H9 (cell line): ENCODE measurements at regions not wholly inside any gene's neighbourhood (a gene's known extent, or its start where the extent isn't known, plus 50 kb on each side); places are given as distances from the start of the nearest gene placed in this dataset.

Source experiments
- DNase-seq: peaks from one replicate; pipeline ENCODE4 v3.0.0-alpha.2; 2017
- H2AFZ ChIP-seq: one replicate; pipeline ENCODE4 v1.6.1; 2013; ENCODE audit warnings: mild to moderate bottlenecking, low read length, control low read depth, moderate library complexity
- H2AK5ac ChIP-seq: 2 replicates; pipeline ENCODE4 v1.6.1; 2013; ENCODE audit warnings: low read length, control low read depth, mixed read lengths; ENCODE audit not compliant: insufficient read length
- H2BK120ac ChIP-seq: one replicate; pipeline ENCODE4 v1.6.1; 2013; ENCODE audit warnings: low read depth, mild to moderate bottlenecking, low read length, control low read depth, inconsistent platforms; ENCODE audit not compliant: poor library complexity, severe bottlenecking
- H2BK12ac ChIP-seq: 2 replicates; pipeline ENCODE4 v1.6.1; 2013; ENCODE audit warnings: low read length, control low read depth, mixed read lengths, low read depth; ENCODE audit not compliant: insufficient read length
- H2BK15ac ChIP-seq: 2 replicates; pipeline ENCODE4 v1.6.1; 2013; ENCODE audit warnings: low read depth, low read length, control low read depth
- H2BK20ac ChIP-seq: one replicate; pipeline ENCODE4 v1.6.1; 2013; ENCODE audit warnings: low read depth, mild to moderate bottlenecking, low read length, control low read depth, inconsistent platforms; ENCODE audit not compliant: poor library complexity, severe bottlenecking
- H2BK5ac ChIP-seq: 2 replicates; pipeline ENCODE4 v1.6.1; 2013; ENCODE audit warnings: low read length, control low read depth, mixed read lengths; ENCODE audit not compliant: insufficient read length
- H3K14ac ChIP-seq: 2 replicates; pipeline ENCODE4 v1.6.1; 2013; ENCODE audit warnings: low read length, control low read depth; ENCODE audit not compliant: insufficient read depth
- H3K18ac ChIP-seq: 2 replicates; pipeline ENCODE4 v1.6.1; 2013; ENCODE audit warnings: low read depth, mild to moderate bottlenecking, mixed read lengths, low read length, control low read depth; ENCODE audit not compliant: insufficient read length
- H3K23ac ChIP-seq: 2 replicates; pipeline ENCODE4 v1.6.1; 2013; ENCODE audit warnings: low read length, control low read depth, mixed read lengths, low read depth; ENCODE audit not compliant: insufficient read length
- H3K23me2 ChIP-seq: 2 replicates; pipeline ENCODE4 v1.6.1; 2013; ENCODE audit warnings: low read depth, mild to moderate bottlenecking, mixed read lengths, low read length, control low read depth; ENCODE audit not compliant: insufficient read length, poor library complexity, severe bottlenecking
- H3K27ac ChIP-seq: 2 replicates; pipeline ENCODE4 v1.5.1; 2013; ENCODE audit warnings: low read length, control low read depth, mixed read lengths, low read depth; ENCODE audit not compliant: insufficient read length
- H3K27me3 ChIP-seq: 2 replicates; pipeline ENCODE4 v1.6.1; 2013; ENCODE audit warnings: low read length, control low read depth, inconsistent platforms; ENCODE audit not compliant: insufficient read depth
- H3K4ac ChIP-seq: 2 replicates; pipeline ENCODE4 v1.6.1; 2013; ENCODE audit warnings: low read depth, mild to moderate bottlenecking, control low read depth, inconsistent platforms, low read length, moderate library complexity
- H3K4me1 ChIP-seq: 2 replicates; pipeline ENCODE4 v1.6.1; 2013; ENCODE audit warnings: low read length, control low read depth, inconsistent platforms; ENCODE audit not compliant: insufficient read depth
- H3K4me2 ChIP-seq: 2 replicates; pipeline ENCODE4 v1.6.1; 2013; ENCODE audit warnings: low read length, control low read depth, mixed read lengths; ENCODE audit not compliant: insufficient read length, insufficient read depth
- H3K56ac ChIP-seq: 2 replicates; pipeline ENCODE4 v1.6.1; 2013; ENCODE audit warnings: low read depth, mild to moderate bottlenecking, mixed read lengths, low read length, control low read depth; ENCODE audit not compliant: insufficient read length
- H3K79me1 ChIP-seq: 2 replicates; pipeline ENCODE4 v1.6.1; 2013; ENCODE audit warnings: low read depth, mild to moderate bottlenecking, moderate library complexity, low read length, control low read depth, inconsistent platforms; ENCODE audit not compliant: insufficient read depth, poor library complexity, severe bottlenecking
- H3K79me2 ChIP-seq: 2 replicates; pipeline ENCODE4 v1.6.1; 2013; ENCODE audit warnings: low read length, control low read depth, inconsistent platforms; ENCODE audit not compliant: insufficient read depth
- H3K9ac ChIP-seq: 2 replicates; pipeline ENCODE4 v1.6.1; 2013; ENCODE audit warnings: low read length, control low read depth, mixed read lengths; ENCODE audit not compliant: insufficient read length; ENCODE audit errors: extremely low read depth
- H3K9me3 ChIP-seq: one replicate; pipeline ENCODE4 v1.6.1; 2013; ENCODE audit warnings: low read depth, low read length, inconsistent platforms; ENCODE audit not compliant: control insufficient read depth
- H3T11ph ChIP-seq: one replicate; pipeline ENCODE4 v1.6.1; 2013; ENCODE audit warnings: mild to moderate bottlenecking, low read length, control low read depth, inconsistent platforms
- H4K20me1 ChIP-seq: one replicate; pipeline ENCODE4 v1.6.1; 2013; ENCODE audit not compliant: control insufficient read depth, insufficient read length, insufficient read depth
- H4K5ac ChIP-seq: 2 replicates; pipeline ENCODE4 v1.6.1; 2013; ENCODE audit warnings: low read depth, mild to moderate bottlenecking, mixed read lengths, low read length, control low read depth; ENCODE audit not compliant: insufficient read length
- H4K8ac ChIP-seq: replicated peaks from 2 replicates; pipeline ENCODE4 v1.6.1; 2013; ENCODE audit warnings: low read length, control low read depth, mixed read lengths, low read depth; ENCODE audit not compliant: insufficient read length
- H4K91ac ChIP-seq: 2 replicates; pipeline ENCODE4 v1.6.1; 2013; ENCODE audit warnings: low read depth, mild to moderate bottlenecking, moderate library complexity, mixed read lengths, low read length, control low read depth; ENCODE audit not compliant: insufficient read length
- H3K27ac Mint-ChIP-seq, 3 experiments: 2 replicates in 2 of 3; 3 replicates in 1 of 3; pipeline ENCODE4 v1.8.0; 2020 to 2021; ENCODE audit warnings: mixed read lengths in 3 of 3, mild to moderate bottlenecking in 1 of 3, moderate library complexity in 1 of 3
- H3K27me3 Mint-ChIP-seq: 2 replicates; pipeline ENCODE4 v1.8.0; 2021; ENCODE audit warnings: low read depth, mild to moderate bottlenecking, moderate library complexity, mixed read lengths
- H3K36me3 Mint-ChIP-seq, 3 experiments: 2 replicates in 2 of 3; 3 replicates in 1 of 3; pipeline ENCODE4 v1.8.0; 2020 to 2021; ENCODE audit warnings: low read depth in 3 of 3, mixed read lengths in 3 of 3; ENCODE audit not compliant: insufficient read depth in 1 of 3
- H3K4me1 Mint-ChIP-seq, 2 experiments: 2 replicates each; pipeline ENCODE4 v1.8.0; 2020; ENCODE audit warnings: mixed read lengths in 2 of 2
- H3K4me3 Mint-ChIP-seq, 2 experiments: 2 replicates in 1 of 2; 3 replicates in 1 of 2; pipeline ENCODE4 v1.8.0; 2020 to 2021; ENCODE audit warnings: mild to moderate bottlenecking in 2 of 2, mixed read lengths in 2 of 2, moderate library complexity in 1 of 2
- H3K9me3 Mint-ChIP-seq, 2 experiments: 2 replicates in 1 of 2; 3 replicates in 1 of 2; pipeline ENCODE4 v1.8.0; 2020; ENCODE audit warnings: mild to moderate bottlenecking in 2 of 2, mixed read lengths in 2 of 2, moderate library complexity in 1 of 2
- WGBS: extraction: QIAGEN DNeasy Blood & Tissue Kit; methylation state at CpG from one replicate; pipeline ENCODE4 v1.1.7; 2013; ENCODE audit warnings: missing lambda C conversion rate, low lambda C conversion rate, mixed read lengths; ENCODE audit not compliant: insufficient read length; ENCODE audit errors: extremely low coverage; 5-methylcytosine and 5-hydroxymethylcytosine counted together
- TF ChIP-seq, protein P1 (sequence below): fragments of 200-600 bp; sonication (generic); conservative IDR thresholded peaks from 3 replicates; pipeline ENCODE4 v1.8.0; 2021; ENCODE audit warnings: antibody characterized with exemption, mild to moderate bottlenecking

DNA sequence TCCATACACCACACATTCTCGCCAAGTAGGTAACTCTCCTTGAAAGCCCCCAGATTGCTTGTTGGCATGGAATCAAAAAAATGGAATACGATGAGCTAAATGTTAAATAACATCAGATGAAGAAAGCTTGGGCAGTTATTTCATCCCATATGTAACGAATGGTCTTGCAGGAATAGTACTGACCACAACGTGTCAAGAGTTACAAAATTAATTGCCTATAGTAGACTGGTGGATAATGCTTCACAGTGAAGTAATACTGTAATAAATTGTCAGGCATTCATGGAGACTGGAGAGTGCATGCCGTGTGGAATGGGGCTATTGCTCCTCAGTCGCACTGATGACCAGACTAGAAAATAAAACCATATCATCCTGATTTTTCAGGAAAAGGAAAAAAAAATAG is 1628.7 kb downstream of the MAT2B start:
- Histone ChIP-seq H3K9me3 (no peaks in the 10 kb centered on the region), H2BK15ac (no peak overlapping the region), H4K8ac (no peak overlapping the region), H2BK5ac (no peak overlapping the region), H2BK12ac (no peak overlapping the region), H3K79me1 (no peaks in the 10 kb centered on the region), H3K79me2 (no peaks in the 10 kb centered on the region), H2AK5ac (no peak overlapping the region), H3K27me3 (no peaks in the 10 kb centered on the region), H3K4ac (no peak overlapping the region), H3K23me2 (no peaks in the 10 kb centered on the region), H3K4me2 (no peak overlapping the region), H3K23ac (no peak overlapping the region), H3K18ac (no peak overlapping the region), H3T11ph (no peak overlapping the region), H4K20me1 (no peaks in the 10 kb centered on the region), H3K9ac (no peak overlapping the region), H2BK120ac (no peak overlapping the region), H3K14ac (no peak overlapping the region), H3K27ac (no peak overlapping the region), H2BK20ac (no peak overlapping the region), H4K5ac (no peak overlapping the region), H3K4me1 (peaks cover 5% of the 10 kb centered on the region; the same call in 1 of the 2 replicates), H3K56ac (no peak overlapping the region), H4K91ac (no peak overlapping the region), H2AFZ (no peak overlapping the region)
- TF ChIP-seq, protein P1, sequence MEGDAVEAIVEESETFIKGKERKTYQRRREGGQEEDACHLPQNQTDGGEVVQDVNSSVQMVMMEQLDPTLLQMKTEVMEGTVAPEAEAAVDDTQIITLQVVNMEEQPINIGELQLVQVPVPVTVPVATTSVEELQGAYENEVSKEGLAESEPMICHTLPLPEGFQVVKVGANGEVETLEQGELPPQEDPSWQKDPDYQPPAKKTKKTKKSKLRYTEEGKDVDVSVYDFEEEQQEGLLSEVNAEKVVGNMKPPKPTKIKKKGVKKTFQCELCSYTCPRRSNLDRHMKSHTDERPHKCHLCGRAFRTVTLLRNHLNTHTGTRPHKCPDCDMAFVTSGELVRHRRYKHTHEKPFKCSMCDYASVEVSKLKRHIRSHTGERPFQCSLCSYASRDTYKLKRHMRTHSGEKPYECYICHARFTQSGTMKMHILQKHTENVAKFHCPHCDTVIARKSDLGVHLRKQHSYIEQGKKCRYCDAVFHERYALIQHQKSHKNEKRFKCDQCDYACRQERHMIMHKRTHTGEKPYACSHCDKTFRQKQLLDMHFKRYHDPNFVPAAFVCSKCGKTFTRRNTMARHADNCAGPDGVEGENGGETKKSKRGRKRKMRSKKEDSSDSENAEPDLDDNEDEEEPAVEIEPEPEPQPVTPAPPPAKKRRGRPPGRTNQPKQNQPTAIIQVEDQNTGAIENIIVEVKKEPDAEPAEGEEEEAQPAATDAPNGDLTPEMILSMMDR: no peak
- H3K4me1 Mint-ChIP-seq: peaks cover 33 to 43% of the 10 kb centered on the region in 2 experiments
- no peaks in the 10 kb centered on the region for H3K9me3 Mint-ChIP-seq
- H3K27ac Mint-ChIP-seq: no peak overlapping the region
- no peak for DNase-seq
- no peak overlapping the region for H3K4me3 Mint-ChIP-seq
- WGBS: no CpG with 5 or more reads among the region's 6 CpGs
- H3K36me3 Mint-ChIP-seq: peaks cover 2 to 6% (median 5%) of the 10 kb centered on the region in 3 experiments; a peak in 3 of 7 replicates
- H3K27me3 Mint-ChIP-seq: no peaks in the 10 kb centered on the region
